IMR-90 (cell line): ENCODE measurements at regions not wholly inside any gene's neighbourhood (a gene's known extent, or its start where the extent isn't known, plus 50 kb on each side); places are given as distances from the start of the nearest gene placed in this dataset.

Experiments used
- ATAC-seq: fragments of 200-7000 bp; cut with Tn5 transposase; 2 replicates; pipeline ENCODE4 v1.9.1; 2020; ENCODE audit warnings: low read depth, mild to moderate bottlenecking, moderate library complexity
- BruUV-seq: library from RNA; stranded (reverse); fragments of 400-500 nt; replicated peaks from 2 replicates; lab custom pipeline; 2021; lab: Mats Ljungman, UMichigan
- CTCF ChIA-PET: fragments of 300-600 bp; formaldehyde crosslinking; extraction: SDS; loops from one replicate; lab custom pipeline; 2021; ENCODE audit warnings: antibody characterized with exemption; lab: Yijun Ruan, JAX
- POLR2A ChIA-PET: fragments of 300-600 bp; sonication (Branson Sonifier 250); formaldehyde crosslinking; loops from one replicate; lab custom pipeline; 2022; ENCODE audit warnings: antibody characterized with exemption; ENCODE audit not compliant: unreplicated experiment; lab: Charles Lee
- DNase-seq: peaks from one replicate; pipeline ENCODE4 v3.0.0; 2013
- H2AFZ ChIP-seq: replicated peaks from 2 replicates; pipeline ENCODE3; 2013; ENCODE audit warnings: low read length, mild to moderate bottlenecking; ENCODE audit not compliant: poor library complexity
- H2AK5ac ChIP-seq: 2 replicates; pipeline ENCODE4 v1.6.1; 2013; ENCODE audit warnings: low read depth, low read length, inconsistent platforms
- H2AK9ac ChIP-seq: replicated peaks from 2 replicates; pipeline ENCODE3; 2013; ENCODE audit warnings: mild to moderate bottlenecking, low read depth, low read length, moderate library complexity; ENCODE audit not compliant: poor library complexity
- H2BK120ac ChIP-seq: 2 replicates; pipeline ENCODE4 v1.6.1; 2013; ENCODE audit warnings: low read depth, low read length, inconsistent platforms
- H2BK15ac ChIP-seq: 3 replicates; pipeline ENCODE4 v1.6.1; 2013; ENCODE audit warnings: low read depth, low read length, inconsistent platforms
- H2BK20ac ChIP-seq: 2 replicates; pipeline ENCODE4 v1.6.1; 2013; ENCODE audit warnings: low read depth, mild to moderate bottlenecking, inconsistent platforms, low read length, moderate library complexity
- H2BK5ac ChIP-seq: 2 replicates; pipeline ENCODE4 v1.6.1; 2013; ENCODE audit warnings: mild to moderate bottlenecking, low read depth, low read length, inconsistent platforms; ENCODE audit not compliant: poor library complexity, severe bottlenecking
- H3K14ac ChIP-seq: replicated peaks from 2 replicates; pipeline ENCODE4 v1.6.1; 2013; ENCODE audit warnings: low read depth, low read length, inconsistent platforms
- H3K18ac ChIP-seq: 2 replicates; pipeline ENCODE4 v1.6.1; 2013; ENCODE audit warnings: low read depth, low read length, control low read depth
- H3K23ac ChIP-seq: 2 replicates; pipeline ENCODE4 v1.6.1; 2013; ENCODE audit warnings: low read depth, low read length, inconsistent platforms
- H3K27ac ChIP-seq: 2 replicates; pipeline ENCODE4 v1.5.1; 2013; ENCODE audit warnings: mild to moderate bottlenecking, control low read depth, low read length; ENCODE audit not compliant: insufficient read depth
- H3K27me3 ChIP-seq: 2 replicates; pipeline ENCODE4 v1.6.1; 2013; ENCODE audit warnings: low read length; ENCODE audit not compliant: control insufficient read depth, insufficient read depth
- H3K36me3 ChIP-seq: 2 replicates; pipeline ENCODE4 v1.6.1; 2013; ENCODE audit warnings: low read length, mixed read lengths; ENCODE audit not compliant: control insufficient read depth, insufficient read depth
- H3K4ac ChIP-seq: 2 replicates; pipeline ENCODE4 v1.6.1; 2013; ENCODE audit warnings: low read depth, low read length, inconsistent platforms
- H3K4me1 ChIP-seq: 2 replicates; pipeline ENCODE4 v1.6.1; 2013; ENCODE audit warnings: low read length, mixed read lengths; ENCODE audit not compliant: control insufficient read depth, insufficient read depth
- H3K4me2 ChIP-seq: 2 replicates; pipeline ENCODE4 v1.6.1; 2013; ENCODE audit warnings: low read depth, mild to moderate bottlenecking, control low read depth, low read length, moderate library complexity
- H3K4me3 ChIP-seq: 2 replicates; pipeline ENCODE4 v1.5.1; 2013; ENCODE audit warnings: low read depth, mild to moderate bottlenecking, control low read depth, low read length, moderate library complexity; ENCODE audit not compliant: insufficient read depth
- H3K56ac ChIP-seq: 2 replicates; pipeline ENCODE4 v1.6.1; 2013; ENCODE audit warnings: low read length, inconsistent platforms; ENCODE audit not compliant: insufficient read depth; ENCODE audit errors: extremely low read depth
- H3K79me1 ChIP-seq, 2 experiments: 2 replicates each; pipeline ENCODE4 v1.6.1; 2013; ENCODE audit warnings: low read length in 2 of 2, inconsistent platforms in 1 of 2, low read depth in 1 of 2
- H3K9ac ChIP-seq: 2 replicates; pipeline ENCODE4 v1.6.1; 2013; ENCODE audit warnings: low read depth, low read length, control low read depth
- H3K9me1 ChIP-seq: 2 replicates; pipeline ENCODE4 v1.6.1; 2013; ENCODE audit warnings: low read length, inconsistent platforms; ENCODE audit not compliant: insufficient read depth
- H3K9me3 ChIP-seq: 2 replicates; pipeline ENCODE4 v1.6.1; 2013; ENCODE audit warnings: low read length; ENCODE audit not compliant: control insufficient read depth, insufficient read depth
- H4K20me1 ChIP-seq: 2 replicates; pipeline ENCODE4 v1.6.1; 2013; ENCODE audit warnings: low read length, inconsistent platforms; ENCODE audit not compliant: insufficient read depth
- H4K5ac ChIP-seq: 2 replicates; pipeline ENCODE4 v1.6.1; 2013; ENCODE audit warnings: mild to moderate bottlenecking, low read depth, low read length, control low read depth
- H4K8ac ChIP-seq, 2 experiments: 2 replicates each; pipeline ENCODE4 v1.6.1; 2013; ENCODE audit warnings: low read depth in 2 of 2, low read length in 2 of 2, control low read depth in 1 of 2, inconsistent platforms in 1 of 2
- H4K91ac ChIP-seq: 2 replicates; pipeline ENCODE4 v1.6.1; 2013; ENCODE audit warnings: low read depth, low read length, inconsistent platforms; ENCODE audit not compliant: insufficient read depth
- CHD1 ChIP-seq: IDR thresholded peaks from 2 replicates; pipeline ENCODE4 v1.6.1; 2012; ENCODE audit warnings: low read depth, low read length, improper control_type of control experiment
- CTCF ChIP-seq: conservative IDR thresholded peaks from 2 replicates; pipeline ENCODE4 v1.5.1; 2012; ENCODE audit warnings: mild to moderate bottlenecking, low read depth, low read length, improper control_type of control experiment
- MAFK ChIP-seq: IDR thresholded peaks from 2 replicates; pipeline ENCODE4 v1.6.1; 2012; ENCODE audit warnings: low read depth, low read length, improper control_type of control experiment
- MAZ ChIP-seq: IDR thresholded peaks from 2 replicates; pipeline ENCODE4 v1.6.1; 2012; ENCODE audit warnings: low read depth, mild to moderate bottlenecking, low read length, improper control_type of control experiment, moderate library complexity, borderline replicate concordance
- POLR2A ChIP-seq: IDR thresholded peaks from 2 replicates; pipeline ENCODE4 v1.6.1; 2012; ENCODE audit warnings: mild to moderate bottlenecking, low read depth, low read length
- RAD21 ChIP-seq: IDR thresholded peaks from 2 replicates; pipeline ENCODE4 v1.6.1; 2012; ENCODE audit warnings: low read length, improper control_type of control experiment
- RCOR1 ChIP-seq: IDR thresholded peaks from 2 replicates; pipeline ENCODE4 v1.6.1; 2012; ENCODE audit warnings: mild to moderate bottlenecking, low read length, improper control_type of control experiment; ENCODE audit not compliant: insufficient replicate concordance
- RFX5 ChIP-seq: IDR thresholded peaks from 2 replicates; pipeline ENCODE4 v1.8.0; 2012; ENCODE audit warnings: low read depth, mild to moderate bottlenecking, low read length, moderate library complexity
- SMC3 ChIP-seq: fragments of 150-350 bp; IDR thresholded peaks from 2 replicates; pipeline ENCODE4 v1.6.1; 2016; ENCODE audit warnings: low read depth, mild to moderate bottlenecking, antibody characterized with exemption, low read length, moderate library complexity
- WGBS, 2 experiments: methylation state at CpG; one replicate each; pipeline versions ENCODE4 v1.1.5 to v1.1.7; 2013; ENCODE audit warnings: missing lambda C conversion rate in 2 of 2; ENCODE audit not compliant: insufficient read length in 1 of 2; ENCODE audit errors: extremely low coverage in 2 of 2; 5-methylcytosine and 5-hydroxymethylcytosine counted together
- dilution Hi-C: fragments of 300-500 bp; cut with HindIII; formaldehyde crosslinking; loops from one replicate; pipeline ENCODE4 v1.14.3; 2018; ENCODE audit warnings: low sequenced_read_pairs; ENCODE audit not compliant: unreplicated experiment
- in situ Hi-C: fragments of 300-500 bp; cut with MboI; formaldehyde crosslinking; loops from 3 replicates; pipeline ENCODE4 v1.14.3; 2019; ENCODE audit warnings: low sequenced_read_pairs, inconsistent platforms, mixed read lengths
- intact Hi-C: fragments of 100-400 bp; cut with micrococcal nuclease; formaldehyde crosslinking; loops from 2 replicates; pipeline ENCODE4 v1.10.0; 2022

- POLR2A ChIA-PET: no interaction called here
- Histone ChIP-seq H2AK5ac (no peak overlapping the region), H2BK5ac (no peak overlapping the region), H3K9ac (no peak overlapping the region), H3K79me1 (no peaks in the 10 kb centered on the region), H3K4ac (no peak overlapping the region), H2BK15ac (no peak overlapping the region), H3K56ac (no peak overlapping the region), H2BK20ac (no peak overlapping the region), H3K9me3 (peaks cover 4% of the 10 kb centered on the region), H4K8ac (no peak overlapping the region), H3K23ac (no peak overlapping the region), H2AFZ (no peak overlapping the region), H3K18ac (no peak overlapping the region), H3K14ac (no peak overlapping the region), H4K5ac (no peak overlapping the region), H4K91ac (no peak overlapping the region), H3K4me3 (no peak overlapping the region), H3K9me1 (no peaks in the 10 kb centered on the region), H4K20me1 (no peaks in the 10 kb centered on the region), H3K4me2 (no peak overlapping the region), H3K4me1 (no peaks in the 10 kb centered on the region), H2AK9ac (no peak overlapping the region), H3K27me3 (no peaks in the 10 kb centered on the region), H2BK120ac (no peak overlapping the region), H3K36me3 (no peaks in the 10 kb centered on the region), H3K27ac (no peak overlapping the region)
- dilution Hi-C loops: no loop called here
- no TSS peak for BruUV-seq
- ATAC-seq: no peak
- in situ Hi-C loops: no loop called here
- WGBS, 2 experiments: 58% methylated on average over 13 of the region's 13 CpGs; no CpG with 5 or more reads in 1 of the 2 experiments
- no peak for DNase-seq
- TF ChIP-seq CTCF: no peak
- no peak for TF ChIP-seq MAFK
- no peak for TF ChIP-seq MAZ
- no peak for TF ChIP-seq RAD21
- TF ChIP-seq CHD1: no peak
- no peak for TF ChIP-seq RCOR1
- TF ChIP-seq SMC3: no peak
- TF ChIP-seq RFX5: no peak
- TF ChIP-seq POLR2A: no peak
- intact Hi-C loops: no loop called here
- CTCF ChIA-PET: no interaction called here
These were observed 83.8 kb downstream of the UQCRFS1 start for GRCh38 chr19:29129148-29129547.
